T-helper 2 cell treated with Interferon-gamma antibody and Interleukin-4, amounts not matched to agents 5 μg/mL and 100 μg/mL, for 36 hours (primary cell): ENCODE measurements at regions not wholly inside any gene's neighbourhood (a gene's known extent, or its start where the extent isn't known, plus 50 kb on each side); places are given as distances from the start of the nearest gene placed in this dataset.
"Not testable (repeated sequence)": the region's sequence is repeated elsewhere in the genome, so short reads cannot be mapped to it uniquely, and the experiment has no call there.

Experiments
- DNase-seq: peaks from one replicate; pipeline ENCODE4 v3.0.0; 2021; ENCODE audit warnings: low spot score
- H3K27ac Mint-ChIP-seq: one replicate; pipeline ENCODE4 v1.8.0; 2021; ENCODE audit warnings: mild to moderate bottlenecking, mixed read lengths
- H3K27me3 Mint-ChIP-seq: one replicate; pipeline ENCODE4 v1.8.0; 2021; ENCODE audit warnings: low read depth, mixed read lengths
- H3K36me3 Mint-ChIP-seq: one replicate; pipeline ENCODE4 v1.8.0; 2021; ENCODE audit warnings: low read depth, mixed read lengths
- H3K4me1 Mint-ChIP-seq: one replicate; pipeline ENCODE4 v1.8.0; 2021; ENCODE audit warnings: low read depth, mixed read lengths
- H3K4me3 Mint-ChIP-seq: one replicate; pipeline ENCODE4 v1.8.0; 2022; ENCODE audit warnings: mild to moderate bottlenecking, moderate library complexity, mixed read lengths
- H3K9me3 Mint-ChIP-seq: one replicate; pipeline ENCODE4 v1.8.0; 2021; ENCODE audit warnings: mixed read lengths

DNA sequence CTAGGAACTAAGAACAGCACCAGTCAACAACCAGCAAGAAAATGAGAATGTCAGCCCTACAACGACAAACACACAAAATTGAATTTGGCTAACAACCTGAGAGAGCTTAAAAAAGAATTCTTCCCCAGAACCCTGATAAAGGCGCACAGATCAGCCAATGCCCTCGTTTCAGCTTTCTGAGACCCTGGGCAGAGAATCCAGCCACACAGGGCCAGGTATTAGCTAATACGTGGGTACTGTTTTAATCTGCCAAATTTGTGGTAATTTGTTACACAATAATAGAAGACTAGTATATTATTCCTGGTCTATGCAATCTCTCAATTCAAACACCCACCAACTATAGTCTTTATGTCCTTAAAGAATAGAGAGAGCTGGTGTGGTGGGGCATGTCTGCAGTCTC, 291.6 kb upstream of the GADL1 start:
- Mint-ChIP-seq H3K27me3 (peaks cover 9% of the 10 kb centered on the region), H3K9me3 (no peaks in the 10 kb centered on the region), H3K4me3 (no peak overlapping the region), H3K4me1 (no peaks in the 10 kb centered on the region), H3K36me3 (no peaks in the 10 kb centered on the region), H3K27ac (no peak overlapping the region)
- DNase-seq, result no peak

- Mint-ChIP-seq H3K36me3 (no peaks in the 10 kb centered on the region), H3K9me3 (peaks cover 5% of the 10 kb centered on the region), H3K27me3 (peaks cover 13% of the 10 kb centered on the region), H3K27ac (no peak overlapping the region), H3K4me1 (no peaks in the 10 kb centered on the region), H3K4me3 (no peak overlapping the region)
- no peak for DNase-seq
These were observed 292.9 kb upstream of the GADL1 start for GRCh38 chr3:31187380-31187779.

GRCh38 chr3:31188112-31188511, 293.7 kb upstream of the GADL1 start:
- no peak for DNase-seq
- H3K4me3 Mint-ChIP-seq, result no peak overlapping the region

GRCh38 chr3:31189330-31189729, 294.9 kb upstream of the GADL1 start:
- no peak for DNase-seq
- Mint-ChIP-seq H3K36me3 (no peaks in the 10 kb centered on the region), H3K4me3 (no peak overlapping the region), H3K27ac (no peak overlapping the region), H3K27me3 (peaks cover 16% of the 10 kb centered on the region), H3K4me1 (peaks cover 1% of the 10 kb centered on the region), H3K9me3 (peaks cover 9% of the 10 kb centered on the region)

More at GRCh38 chr3:31188112-31188511, 293.7 kb upstream of the GADL1 start:
- Mint-ChIP-seq H3K27me3 (peaks cover 13% of the 10 kb centered on the region), H3K9me3 (peaks cover 6% of the 10 kb centered on the region), H3K36me3 (no peaks in the 10 kb centered on the region), H3K27ac (no peak overlapping the region), H3K4me1 (no peaks in the 10 kb centered on the region)

DNA sequence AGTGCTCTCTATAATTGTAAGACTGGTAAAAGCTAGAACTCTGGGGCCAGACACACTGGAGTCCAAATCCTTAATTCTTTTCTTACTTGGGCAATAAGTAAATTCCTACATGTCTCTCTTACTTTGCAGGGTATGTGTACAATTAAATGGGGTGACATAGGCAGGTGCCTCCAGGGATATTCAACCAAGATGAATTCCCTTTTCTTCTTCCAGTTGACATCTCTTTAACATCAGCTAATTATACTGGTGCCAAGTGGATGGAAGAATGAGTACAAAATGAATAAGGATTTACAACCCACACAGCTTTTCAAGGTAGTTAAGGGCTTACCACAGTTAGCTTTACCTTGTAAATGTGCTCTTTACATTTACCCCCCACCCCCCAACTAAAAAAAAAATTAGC, 295.5 kb upstream of the GADL1 start:
- H3K9me3 Mint-ChIP-seq, result peaks cover 9% of the 10 kb centered on the region
- H3K4me3 Mint-ChIP-seq, result no peak overlapping the region
- H3K27me3 Mint-ChIP-seq, result peaks cover 12% of the 10 kb centered on the region
- DNase-seq, result no peak
- no peaks in the 10 kb centered on the region for H3K36me3 Mint-ChIP-seq
- no peak overlapping the region for H3K27ac Mint-ChIP-seq
- H3K4me1 Mint-ChIP-seq, result peaks cover 1% of the 10 kb centered on the region

GRCh38 chr3:31191354-31191753, 296.9 kb upstream of the GADL1 start:
- no peak overlapping the region for H3K4me3 Mint-ChIP-seq
- DNase-seq, result no peak
- peaks cover 9% of the 10 kb centered on the region for H3K9me3 Mint-ChIP-seq
- H3K27ac Mint-ChIP-seq, result no peak overlapping the region
- H3K27me3 Mint-ChIP-seq, result peaks cover 15% of the 10 kb centered on the region
- peaks cover 1% of the 10 kb centered on the region for H3K4me1 Mint-ChIP-seq
- no peaks in the 10 kb centered on the region for H3K36me3 Mint-ChIP-seq

DNA sequence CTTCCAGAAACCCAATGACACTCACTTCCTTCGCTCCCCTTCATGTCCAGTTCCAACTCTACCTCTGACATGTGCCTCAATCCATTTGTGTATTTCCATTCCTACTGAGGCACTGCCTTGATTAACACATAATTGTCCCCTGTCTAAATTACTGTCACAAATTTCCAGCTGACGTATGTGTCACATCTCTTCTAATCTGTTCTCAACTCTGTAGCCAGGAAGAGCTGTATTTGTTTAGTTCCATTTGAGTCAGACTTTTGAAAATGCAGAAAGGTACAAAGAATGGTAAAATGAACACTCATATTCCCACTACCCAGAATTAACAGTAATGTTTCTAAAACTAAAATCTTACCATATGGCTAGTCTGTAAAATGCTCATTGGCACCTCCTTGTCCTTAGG, 299.0 kb upstream of the GADL1 start:
- H3K27me3 Mint-ChIP-seq, result peaks cover 15% of the 10 kb centered on the region
- no peak overlapping the region for H3K27ac Mint-ChIP-seq
- DNase-seq, result no peak
- peaks cover 1% of the 10 kb centered on the region for H3K4me1 Mint-ChIP-seq
- H3K9me3 Mint-ChIP-seq, result peaks cover 9% of the 10 kb centered on the region
- H3K4me3 Mint-ChIP-seq, result no peak overlapping the region
- no peaks in the 10 kb centered on the region for H3K36me3 Mint-ChIP-seq

DNA sequence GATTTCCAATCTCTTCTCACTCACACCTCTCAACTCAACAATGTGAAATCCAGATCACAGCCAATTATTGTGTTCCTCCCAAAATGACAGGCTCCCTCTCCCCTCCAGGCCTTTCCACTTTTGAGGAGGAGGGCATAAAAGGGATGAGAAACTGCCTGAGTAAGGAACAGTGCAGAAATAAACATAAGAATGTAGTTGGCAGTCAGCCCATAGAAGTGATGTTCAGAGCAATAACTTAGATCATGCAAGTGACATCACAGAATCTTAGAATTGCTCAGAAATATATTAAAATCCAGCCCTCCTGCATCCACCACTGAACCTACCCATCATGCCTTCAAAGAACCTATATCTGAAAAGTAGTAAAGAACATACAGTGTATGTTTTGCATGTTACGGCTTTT, 299.4 kb upstream of the GADL1 start:
- DNase-seq, result no peak
- H3K4me1 Mint-ChIP-seq, result peaks cover 1% of the 10 kb centered on the region
- H3K36me3 Mint-ChIP-seq, result no peaks in the 10 kb centered on the region
- H3K27ac Mint-ChIP-seq, result no peak overlapping the region
- H3K27me3 Mint-ChIP-seq, result peaks cover 15% of the 10 kb centered on the region
- no peak overlapping the region for H3K4me3 Mint-ChIP-seq
- peaks cover 9% of the 10 kb centered on the region for H3K9me3 Mint-ChIP-seq

DNA sequence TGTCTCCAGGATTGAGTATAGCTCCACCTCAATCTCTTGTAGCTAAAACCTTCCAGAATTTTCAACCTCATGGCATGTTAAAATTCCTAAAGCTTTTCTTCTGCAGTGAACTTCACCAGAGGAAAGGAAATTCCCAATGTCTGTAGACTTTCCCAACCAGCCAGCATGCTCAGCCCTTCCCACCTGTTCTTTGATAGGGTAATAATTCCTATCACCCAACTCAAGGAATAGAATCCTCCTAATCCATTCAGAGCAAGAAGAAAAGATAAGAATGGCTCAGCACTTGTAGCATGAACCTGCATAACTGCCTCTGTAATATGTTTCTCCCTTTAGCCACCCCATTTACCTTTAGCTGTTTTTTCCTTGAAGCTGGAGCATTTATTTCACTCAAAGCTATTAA, 301.8 kb upstream of the GADL1 start:
- no peak overlapping the region for H3K4me3 Mint-ChIP-seq
- H3K27ac Mint-ChIP-seq, result no peak overlapping the region
- H3K4me1 Mint-ChIP-seq, result peaks cover 1% of the 10 kb centered on the region
- no peak for DNase-seq
- H3K9me3 Mint-ChIP-seq, result peaks cover 9% of the 10 kb centered on the region
- H3K36me3 Mint-ChIP-seq, result no peaks in the 10 kb centered on the region
- peaks cover 13% of the 10 kb centered on the region for H3K27me3 Mint-ChIP-seq

GRCh38 chr3:31196881-31197364, 302.5 kb upstream of the GADL1 start:
- DNase-seq, result no peak
- no peak overlapping the region for H3K27ac Mint-ChIP-seq
- peaks cover 9% of the 10 kb centered on the region for H3K27me3 Mint-ChIP-seq
- peaks cover 1% of the 10 kb centered on the region for H3K4me1 Mint-ChIP-seq
- H3K4me3 Mint-ChIP-seq, result no peak overlapping the region
- H3K9me3 Mint-ChIP-seq, result peaks cover 6% of the 10 kb centered on the region
- no peaks in the 10 kb centered on the region for H3K36me3 Mint-ChIP-seq

GRCh38 chr3:31197941-31198340, 303.5 kb upstream of the GADL1 start:
- no peaks in the 10 kb centered on the region for H3K36me3 Mint-ChIP-seq
- H3K4me3 Mint-ChIP-seq, result no peak overlapping the region
- peaks cover 8% of the 10 kb centered on the region for H3K9me3 Mint-ChIP-seq
- peaks cover 9% of the 10 kb centered on the region for H3K27me3 Mint-ChIP-seq
- peaks cover 1% of the 10 kb centered on the region for H3K4me1 Mint-ChIP-seq
- H3K27ac Mint-ChIP-seq, result no peak overlapping the region
- DNase-seq, result no peak

DNA sequence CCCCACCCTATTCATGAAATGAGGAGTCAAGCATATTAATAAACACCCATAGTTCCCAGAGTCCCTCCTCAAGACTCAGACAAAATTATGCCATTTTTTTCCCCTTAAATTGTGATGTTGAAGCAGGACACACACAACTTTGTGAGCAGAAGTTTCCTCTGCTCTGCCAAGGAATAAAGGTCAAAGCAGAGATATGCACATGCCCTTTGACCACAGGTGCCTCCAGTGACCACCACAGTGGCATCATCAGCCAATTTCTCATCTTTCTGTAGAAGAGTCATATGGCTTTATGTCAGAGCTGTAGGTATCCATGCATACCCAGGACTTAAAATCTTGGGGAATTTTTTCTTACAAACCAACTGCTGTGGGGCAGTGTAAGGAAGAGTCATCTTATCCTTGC, 304.4 kb upstream of the GADL1 start:
- peaks cover 7% of the 10 kb centered on the region for H3K27me3 Mint-ChIP-seq

DNA sequence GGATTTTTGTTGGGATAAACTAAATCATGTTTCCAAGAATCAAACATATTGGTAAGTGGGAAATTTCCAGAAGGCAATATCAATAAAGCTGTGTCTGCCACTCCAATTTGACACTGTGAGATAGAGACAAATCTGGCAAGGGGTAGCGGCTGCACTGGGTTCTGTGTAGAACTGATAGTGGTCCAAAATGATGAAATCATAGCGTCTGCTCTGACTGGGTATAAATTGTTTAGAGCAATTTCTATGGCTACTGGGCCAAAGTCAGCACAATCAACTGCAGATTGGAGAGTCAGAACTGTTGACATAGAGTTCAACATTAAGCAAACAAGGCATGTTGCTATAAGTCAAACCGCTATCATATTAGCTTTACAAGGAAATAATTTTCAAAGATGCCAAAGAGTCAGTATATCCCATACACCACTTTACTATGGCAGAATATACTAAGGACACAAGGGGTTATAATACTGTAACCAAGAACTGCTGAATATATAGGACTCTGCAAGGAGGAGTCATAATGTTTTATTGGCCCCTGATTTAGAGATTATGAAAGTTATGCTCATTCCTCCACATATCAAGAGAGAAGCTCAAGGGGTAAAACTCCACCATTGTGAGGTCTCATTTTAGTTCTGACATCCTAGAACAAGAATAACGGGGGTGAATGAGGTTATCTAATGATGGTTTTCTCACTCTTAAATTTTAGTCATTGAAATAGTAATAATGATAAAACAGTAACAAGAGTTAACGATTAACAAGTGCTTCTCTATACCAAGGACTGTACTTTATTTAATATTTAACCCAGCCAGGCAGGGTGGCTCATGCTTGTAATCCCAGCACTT, 309.7 kb upstream of the GADL1 start:
- Mint-ChIP-seq H3K27me3 (peaks cover 4% of the 10 kb centered on the region), H3K27ac (no peak overlapping the region), H3K4me3 (no peak overlapping the region), H3K9me3 (peaks cover 30% of the 10 kb centered on the region), H3K36me3 (peaks cover 1% of the 10 kb centered on the region), H3K4me1 (no peaks in the 10 kb centered on the region)
- no peak for DNase-seq

More for the DNA sequence above, 304.4 kb upstream of the GADL1 start:
- Mint-ChIP-seq H3K36me3 (peaks cover 1% of the 10 kb centered on the region), H3K4me1 (no peaks in the 10 kb centered on the region), H3K4me3 (no peak overlapping the region), H3K9me3 (peaks cover 7% of the 10 kb centered on the region), H3K27ac (no peak overlapping the region)
- no peak for DNase-seq

DNA sequence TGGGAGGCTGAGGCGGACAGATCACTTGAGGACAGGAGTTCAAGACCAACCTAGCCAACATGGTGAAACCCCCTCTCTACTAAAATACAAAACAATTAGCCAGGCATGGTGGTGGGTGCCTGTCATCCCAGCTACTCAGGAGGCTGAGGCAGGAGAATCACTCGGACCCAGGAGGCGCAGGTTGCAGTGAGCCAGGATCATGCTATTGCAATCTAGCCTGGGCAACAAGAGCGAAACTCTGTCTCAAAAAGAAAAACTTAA, 310.3 kb upstream of the GADL1 start:
- not testable (repeated sequence) for H3K27me3 Mint-ChIP-seq, H3K4me3 Mint-ChIP-seq, DNase-seq, H3K27ac Mint-ChIP-seq, H3K4me1 Mint-ChIP-seq, H3K36me3 Mint-ChIP-seq
- peaks cover 35% of the 10 kb centered on the region for H3K9me3 Mint-ChIP-seq

DNA sequence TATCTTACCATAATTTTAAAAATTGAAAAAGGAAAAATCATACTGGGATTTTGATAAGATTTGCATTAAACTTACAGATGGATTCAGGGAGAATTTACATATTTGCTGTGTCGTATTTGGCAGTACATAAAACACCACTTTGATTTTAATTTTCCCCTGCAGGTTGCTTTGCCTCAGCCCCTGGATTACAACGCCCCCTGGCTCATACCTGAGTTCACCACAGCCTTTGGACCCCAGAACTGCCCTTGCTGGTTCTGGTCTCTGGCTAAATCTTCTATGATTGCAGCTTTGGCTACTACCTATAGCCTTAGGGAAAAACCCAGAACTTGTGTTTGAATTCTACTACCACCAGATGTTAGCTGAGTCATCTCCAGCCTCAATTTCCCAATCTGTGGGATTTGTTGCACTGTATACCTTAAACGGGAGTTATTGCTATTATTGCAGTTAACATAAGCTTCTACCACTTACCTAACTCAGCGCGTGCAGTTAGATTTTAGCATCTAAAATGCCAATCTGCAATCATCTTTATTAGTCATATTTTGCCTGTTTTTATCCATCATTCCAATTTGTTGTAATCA, 315.7 kb upstream of the GADL1 start:
- no peak for DNase-seq
- Mint-ChIP-seq H3K27me3 (no peaks in the 10 kb centered on the region), H3K4me3 (no peak overlapping the region), H3K4me1 (peaks cover 40% of the 10 kb centered on the region), H3K9me3 (peaks cover 25% of the 10 kb centered on the region), H3K36me3 (peaks cover 1% of the 10 kb centered on the region), H3K27ac (no peak overlapping the region)
